GM19467 (cell line): ENCODE measurements at regions not wholly inside any gene's neighbourhood (a gene's known extent, or its start where the extent isn't known, plus 50 kb on each side); places are given as distances from the start of the nearest gene placed in this dataset.
"Not testable (repeated sequence)": the region's sequence is repeated elsewhere in the genome, so short reads cannot be mapped to it uniquely, and the experiment has no call there.

Experiments
- ATAC-seq: cut with Tn5 transposase; IDR thresholded peaks from one replicate; pipeline ENCODE4 v1.9.1; 2021; ENCODE audit warnings: mild to moderate bottlenecking, moderate library complexity; ENCODE audit not compliant: unreplicated experiment

DNA sequence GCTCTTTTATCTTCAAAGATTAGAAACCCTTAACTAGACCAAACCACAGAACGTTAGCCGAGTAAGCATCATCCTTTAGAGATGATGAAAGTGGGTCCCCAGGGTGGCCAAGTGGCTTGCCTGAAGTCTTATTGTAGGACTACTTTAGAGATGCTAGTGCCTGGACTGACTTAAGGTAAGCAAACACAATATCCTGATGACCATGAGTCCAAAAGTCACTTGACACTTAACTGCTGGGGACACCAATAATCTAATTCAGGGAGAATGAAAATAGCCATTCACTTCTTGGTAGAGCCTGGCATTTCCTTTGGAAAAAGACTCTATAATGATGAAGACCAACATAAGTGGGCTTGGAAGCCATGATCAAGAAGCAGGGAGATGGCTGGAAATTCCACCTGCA, 225.3 kb upstream of the IRF2BP2 start:
- ATAC-seq = no peak

DNA sequence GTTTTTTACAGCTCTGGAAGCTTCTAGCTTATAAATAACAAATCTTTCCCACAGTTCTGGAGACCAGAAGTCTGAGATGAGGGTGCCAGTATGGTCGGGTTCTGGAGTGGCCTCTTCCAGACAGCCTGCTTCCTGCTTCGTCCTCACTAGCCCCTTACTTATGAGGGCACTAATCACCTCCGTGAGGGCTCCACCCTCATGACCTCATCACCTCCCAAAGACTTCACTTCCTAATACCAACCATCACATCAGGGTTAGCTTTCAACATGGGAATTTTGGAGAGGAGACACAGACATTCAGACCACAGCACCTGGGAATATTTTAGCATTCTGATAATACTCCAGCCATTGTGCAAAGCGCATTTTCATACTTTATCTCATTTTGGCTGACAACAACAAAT, 223.7 kb upstream of the IRF2BP2 start:
- ATAC-seq = no peak

DNA sequence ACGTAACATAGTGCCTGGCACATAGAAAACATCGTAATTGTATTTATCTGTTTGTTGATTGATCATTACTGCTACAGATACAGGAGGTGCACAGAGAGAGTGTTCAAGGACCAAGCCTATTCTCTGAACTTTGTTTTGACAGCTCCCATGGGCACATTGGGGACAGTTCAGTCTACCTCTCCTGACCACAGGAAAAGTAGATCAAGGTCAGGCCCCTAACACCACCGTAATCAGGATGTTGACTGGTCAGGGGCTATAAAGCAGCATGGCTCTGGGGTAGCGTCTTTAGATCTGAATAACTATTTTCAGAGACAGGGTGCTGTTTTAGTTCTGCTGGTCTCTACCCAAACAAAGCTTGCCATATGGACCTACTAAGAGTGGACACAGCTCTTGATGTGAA, 223.1 kb upstream of the IRF2BP2 start:
- no peak for ATAC-seq

DNA sequence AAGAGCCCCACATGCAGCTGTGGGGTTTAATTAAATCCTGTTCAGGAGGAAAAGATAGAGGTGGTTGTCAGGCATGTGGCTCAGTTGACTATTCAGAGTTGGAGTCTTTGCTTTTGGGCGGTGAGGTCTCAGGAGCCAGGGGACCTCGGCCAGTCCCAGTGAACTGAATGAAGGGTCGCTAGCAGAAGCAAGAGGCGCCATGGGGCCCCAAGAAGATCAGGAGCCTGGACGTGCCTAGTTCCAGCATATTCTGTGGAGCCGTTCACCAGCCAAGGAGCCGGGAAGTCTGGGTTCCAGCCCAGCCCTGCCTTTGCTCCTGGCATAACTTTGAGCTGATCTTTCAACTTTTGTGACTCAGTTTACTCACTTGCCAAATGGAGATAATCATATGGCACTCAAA, 217.7 kb upstream of the IRF2BP2 start:
- no peak for ATAC-seq

DNA sequence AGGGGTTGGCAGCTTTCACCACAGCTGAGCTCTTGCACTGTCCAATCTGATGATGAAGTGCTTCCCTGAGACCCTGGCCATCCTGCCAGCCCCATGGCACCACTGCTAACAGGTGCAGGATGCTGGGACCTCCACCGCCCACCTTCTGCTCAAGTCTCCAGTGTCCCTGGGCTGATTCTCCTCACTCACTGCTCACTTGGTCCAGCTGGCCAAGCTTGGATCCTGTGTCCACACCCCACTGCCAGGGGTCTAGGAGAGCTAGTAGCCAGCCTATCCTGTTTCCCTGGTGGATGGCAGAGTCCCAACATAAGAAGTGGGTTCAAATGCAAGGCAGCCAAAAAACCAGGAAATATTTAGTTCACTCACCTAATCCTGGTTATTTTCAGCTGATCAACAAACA, 217.2 kb upstream of the IRF2BP2 start:
- no peak for ATAC-seq

DNA sequence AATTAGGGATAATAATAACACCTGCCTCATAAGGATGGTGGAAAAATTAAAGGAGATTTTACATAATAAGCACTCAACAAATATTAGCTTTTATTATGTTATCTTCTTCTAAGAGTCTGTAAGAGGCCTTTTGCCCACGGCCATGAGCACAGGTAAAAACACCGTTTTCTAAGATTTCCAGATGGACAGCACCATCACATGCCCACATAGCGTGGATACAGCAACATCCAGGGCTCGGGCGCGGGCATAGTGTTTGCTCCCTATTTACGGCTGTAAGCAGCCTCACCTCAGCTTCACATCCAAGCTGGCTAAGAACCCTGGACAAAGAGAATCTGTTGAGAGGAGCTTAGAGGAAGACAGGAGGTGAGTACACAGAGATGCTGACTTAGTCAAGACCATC, 216.4 kb upstream of the IRF2BP2 start:
- ATAC-seq = no peak

DNA sequence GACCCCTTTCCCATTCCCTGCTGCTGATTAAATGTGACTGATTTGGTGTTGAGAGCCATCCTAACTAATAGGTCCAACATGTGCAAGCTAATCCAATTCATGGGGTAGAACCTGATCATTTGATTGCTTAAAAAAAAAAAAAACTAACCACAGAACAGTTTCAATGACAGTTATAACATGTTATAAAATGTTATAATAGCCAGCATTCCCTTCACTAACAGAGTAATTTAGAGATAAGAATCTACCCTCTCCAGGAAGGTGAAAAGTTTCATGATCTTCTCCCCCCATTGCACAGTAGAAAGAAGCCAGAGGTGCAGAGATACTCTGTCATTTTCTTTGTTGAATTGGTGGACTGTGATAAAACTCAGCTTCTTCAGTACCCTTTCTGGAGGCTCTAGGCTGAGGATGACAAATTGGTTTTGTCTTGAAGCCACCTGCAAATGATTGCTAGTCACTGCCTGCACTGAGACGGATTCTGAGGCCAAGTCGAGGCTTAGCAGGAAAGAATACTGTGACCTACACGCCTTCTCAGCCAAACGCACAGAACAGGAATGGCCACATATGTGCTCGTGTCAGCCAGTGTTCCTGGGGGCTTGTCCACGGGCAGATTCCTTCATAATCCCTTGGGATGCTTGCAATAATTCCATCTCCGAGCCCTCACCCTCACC, 215.7 kb upstream of the IRF2BP2 start:
- no peak for ATAC-seq

DNA sequence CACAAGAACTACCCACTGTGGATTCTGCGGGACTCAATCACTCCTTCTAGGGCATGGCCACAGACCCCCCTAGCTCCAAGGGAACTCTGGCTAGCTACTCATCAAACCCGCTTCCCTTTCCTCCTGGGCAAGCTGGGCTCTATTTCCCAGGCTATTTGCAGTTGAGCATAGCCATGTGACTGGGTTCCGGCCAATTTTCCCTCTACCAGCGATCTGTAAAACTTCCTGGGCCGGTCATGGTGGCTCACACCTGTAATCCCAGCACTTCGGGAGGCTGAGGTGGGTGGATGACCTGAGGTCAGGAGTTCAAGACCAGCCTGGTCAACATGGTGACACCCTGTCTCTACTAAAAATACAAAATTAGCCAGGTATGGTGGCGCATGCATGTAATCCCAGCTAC, 214.9 kb upstream of the IRF2BP2 start:
- not testable (repeated sequence) for ATAC-seq

DNA sequence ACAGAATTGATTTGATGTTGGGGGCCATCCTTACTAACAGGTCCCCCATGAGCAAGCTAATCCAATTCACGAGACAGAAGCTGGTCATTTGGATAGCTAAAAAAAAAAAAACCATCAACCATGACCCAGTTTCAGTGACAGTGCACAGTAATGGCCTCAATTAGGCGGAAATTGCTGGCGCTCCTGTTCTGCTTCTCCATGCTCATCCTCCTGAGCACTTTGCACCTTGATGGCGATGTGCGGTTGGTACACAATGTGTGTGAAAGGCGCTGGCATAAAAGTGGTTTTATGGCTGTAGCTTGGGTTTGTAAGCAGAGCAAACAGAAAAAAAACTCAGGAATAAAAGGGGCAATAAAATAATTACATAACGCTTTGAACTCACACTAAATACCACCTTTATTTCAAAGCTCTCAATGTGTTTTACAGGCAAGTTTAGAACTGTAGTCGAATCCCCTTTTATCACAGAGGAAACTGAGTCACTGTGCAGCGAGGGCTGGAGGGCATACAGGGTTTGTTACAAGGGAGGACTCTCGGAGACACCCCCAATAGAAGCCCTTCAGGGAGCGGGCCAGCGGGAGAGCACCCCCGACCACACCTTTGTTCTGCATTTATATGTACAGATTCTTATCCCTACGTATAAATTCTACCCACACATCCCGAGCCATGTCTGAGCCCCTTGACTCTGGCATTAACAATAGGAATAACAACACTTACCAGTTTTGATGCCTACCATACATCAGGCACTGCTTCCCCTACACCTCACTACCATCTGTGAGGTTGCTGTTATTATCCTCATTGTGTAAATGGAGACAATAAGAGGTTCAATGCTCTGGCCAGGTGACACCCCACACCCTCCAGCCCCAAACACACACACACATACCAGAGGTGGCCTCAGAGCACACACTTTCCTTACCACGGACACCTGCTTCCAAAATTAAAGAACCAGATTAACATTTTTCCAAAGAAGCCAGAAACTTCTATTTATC, 213.5 kb upstream of the IRF2BP2 start:
- no peak for ATAC-seq

DNA sequence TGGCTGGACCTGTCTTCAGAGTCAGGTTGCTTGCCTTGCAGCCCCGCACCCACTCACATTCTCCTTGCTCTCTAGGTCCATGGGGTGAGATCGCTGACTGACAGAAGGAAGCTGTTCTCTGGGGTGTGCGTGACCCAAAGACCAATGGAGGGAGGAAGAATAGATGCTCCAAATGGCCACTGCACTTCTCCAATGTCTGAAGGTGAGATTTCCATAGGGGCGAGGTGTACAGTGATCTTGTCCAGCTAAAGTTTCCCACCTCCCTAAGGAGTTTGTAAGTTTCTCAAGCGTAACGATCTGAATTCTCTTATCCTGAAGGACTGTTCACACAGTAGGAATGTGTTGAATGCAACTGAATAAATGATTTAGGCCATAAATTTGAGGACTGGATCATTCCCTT, 211.9 kb upstream of the IRF2BP2 start:
- no peak for ATAC-seq

DNA sequence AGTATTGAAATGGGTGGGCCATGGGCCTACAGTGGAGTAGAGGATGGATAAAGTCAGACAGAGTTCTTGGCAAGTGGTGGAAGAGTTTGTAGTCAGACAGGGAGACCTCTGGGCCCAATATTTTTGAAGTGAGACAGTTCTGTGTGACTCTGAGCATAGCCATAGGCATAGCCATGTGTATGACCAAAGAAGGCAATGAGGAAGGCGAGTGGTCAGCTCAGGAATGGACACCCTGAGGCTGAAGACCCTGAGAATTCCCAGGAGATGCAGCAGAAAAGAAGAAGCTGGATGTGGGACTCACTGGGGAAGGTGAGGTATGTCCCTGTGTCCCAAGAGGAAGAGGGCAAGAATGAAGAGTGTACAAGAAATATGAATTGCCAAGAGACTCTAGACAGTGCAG, 210.6 kb upstream of the IRF2BP2 start:
- ATAC-seq = no peak

DNA sequence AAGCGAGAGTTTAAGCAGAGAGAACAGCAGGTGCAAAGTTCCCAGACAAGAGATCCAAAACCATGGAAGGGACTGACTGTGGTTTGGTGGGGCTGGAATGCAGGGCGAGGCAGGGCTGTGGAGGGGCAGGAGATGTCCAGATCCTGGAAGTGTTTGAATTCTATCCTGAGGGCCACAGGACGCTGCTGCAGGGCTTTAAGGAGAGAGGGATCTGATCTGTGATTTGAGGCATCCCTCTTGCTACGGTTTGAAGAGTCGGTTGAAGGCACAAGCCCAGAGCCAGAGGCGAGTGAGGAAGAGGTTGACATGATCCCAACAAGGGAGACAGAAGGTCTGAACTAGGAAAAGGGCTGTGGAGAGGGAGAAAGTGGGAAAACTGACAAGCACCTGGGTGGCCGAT, 209.9 kb upstream of the IRF2BP2 start:
- ATAC-seq = not testable (repeated sequence)

DNA sequence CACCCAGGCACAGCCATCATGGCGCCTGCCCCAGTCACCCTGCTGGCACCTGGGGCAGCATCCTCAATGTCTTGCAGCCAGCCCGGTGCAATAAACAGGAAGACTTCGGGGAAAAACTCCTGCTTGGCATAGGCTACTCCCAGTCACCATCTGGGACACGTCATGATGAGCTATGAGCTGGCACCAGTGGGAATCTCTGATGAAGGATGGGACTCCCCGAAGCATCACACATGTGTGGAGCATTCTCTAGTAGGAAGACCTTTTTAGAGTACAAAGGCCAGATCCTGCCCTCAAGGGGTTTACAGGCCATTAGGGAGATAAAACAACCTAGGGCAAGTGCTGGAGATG, 208.0 kb upstream of the IRF2BP2 start:
- ATAC-seq = not testable (repeated sequence)

DNA sequence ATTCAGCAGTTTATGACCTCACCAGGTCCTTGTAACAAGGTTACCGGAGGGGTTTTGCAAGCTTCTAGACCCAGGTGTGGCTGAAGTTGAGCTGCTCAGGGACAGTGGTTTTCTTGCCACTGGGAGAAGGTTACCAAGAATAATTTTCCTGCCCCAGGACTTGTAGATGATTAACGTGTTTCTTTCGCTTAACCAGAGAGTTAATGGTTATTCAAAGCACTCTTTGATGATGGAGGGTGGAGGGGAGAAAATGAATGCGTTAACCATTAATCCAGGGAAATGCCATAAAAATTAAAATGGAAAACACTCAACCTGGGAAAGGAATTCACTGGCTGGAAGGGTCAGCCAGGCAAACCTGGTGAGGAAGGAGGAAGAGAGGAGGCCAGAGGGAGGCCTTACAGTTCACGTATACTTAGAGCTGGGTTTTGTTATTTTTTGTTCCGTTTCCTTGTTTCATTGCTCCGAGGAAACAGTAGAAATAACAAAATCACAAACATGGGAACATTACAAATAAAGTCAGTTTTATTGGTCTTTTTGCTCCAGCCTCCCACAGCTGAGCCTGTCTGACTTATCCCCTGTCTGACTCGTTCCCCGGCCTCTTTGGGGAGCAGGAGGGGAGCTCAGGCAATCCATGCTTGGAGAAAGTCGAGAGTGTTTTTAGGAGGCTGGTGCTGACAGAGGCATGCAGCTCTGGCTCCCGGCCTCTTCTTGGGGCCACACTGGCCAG, 207.5 kb upstream of the IRF2BP2 start:
- ATAC-seq = not testable (repeated sequence)

DNA sequence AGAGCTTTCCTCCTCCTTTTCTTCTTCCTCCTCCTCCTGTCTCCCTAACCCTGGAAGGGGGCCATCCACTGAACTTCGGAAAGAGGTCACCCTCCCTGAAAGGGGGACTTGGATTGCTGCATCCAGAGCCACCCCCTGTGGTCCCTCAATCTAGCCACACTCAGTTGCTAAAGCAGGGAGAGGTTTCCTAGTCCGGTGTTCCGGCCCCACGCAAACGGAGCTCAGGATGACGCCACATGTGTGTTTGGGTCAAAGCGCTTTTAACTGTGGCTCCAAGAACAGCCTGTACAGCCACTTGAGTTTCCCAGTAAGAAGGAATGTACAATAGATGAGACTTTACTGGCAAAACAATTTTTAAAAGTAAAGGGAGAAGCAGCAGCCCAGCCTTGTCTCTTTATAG, 206.9 kb upstream of the IRF2BP2 start:
- not testable (repeated sequence) for ATAC-seq

DNA sequence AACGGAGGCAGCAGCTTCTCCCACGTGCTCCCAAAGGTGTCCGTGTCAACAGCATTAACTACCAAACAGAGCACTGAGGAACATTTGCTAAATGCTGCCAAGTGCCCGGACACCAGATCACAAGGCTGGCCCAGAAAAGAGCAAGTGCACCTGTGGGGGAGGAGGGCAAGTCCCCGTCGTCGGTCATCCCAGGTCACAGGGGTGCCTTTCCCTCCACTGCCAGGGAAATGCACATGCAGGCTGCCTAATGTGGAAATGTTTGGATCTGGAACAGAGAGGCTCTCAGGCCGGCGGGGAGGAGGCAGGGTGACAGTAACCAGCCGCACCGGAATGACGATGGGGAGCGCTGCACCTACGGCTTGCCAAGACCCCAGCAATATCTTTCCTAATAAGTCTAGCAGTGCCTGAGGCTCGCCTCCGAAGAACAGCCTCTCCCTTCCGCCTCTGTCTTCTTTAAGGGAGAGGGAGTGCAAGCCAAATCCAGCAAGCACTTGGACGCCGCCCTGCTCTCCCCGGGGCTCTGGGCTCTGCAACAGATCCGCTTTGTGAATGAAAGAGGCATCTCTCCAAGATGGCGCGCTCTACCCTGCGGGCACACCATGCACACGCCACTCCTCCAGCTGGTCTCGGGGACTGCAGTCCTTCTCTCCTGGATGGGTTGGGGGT, 206.3 kb upstream of the IRF2BP2 start:
- not testable (repeated sequence) for ATAC-seq

DNA sequence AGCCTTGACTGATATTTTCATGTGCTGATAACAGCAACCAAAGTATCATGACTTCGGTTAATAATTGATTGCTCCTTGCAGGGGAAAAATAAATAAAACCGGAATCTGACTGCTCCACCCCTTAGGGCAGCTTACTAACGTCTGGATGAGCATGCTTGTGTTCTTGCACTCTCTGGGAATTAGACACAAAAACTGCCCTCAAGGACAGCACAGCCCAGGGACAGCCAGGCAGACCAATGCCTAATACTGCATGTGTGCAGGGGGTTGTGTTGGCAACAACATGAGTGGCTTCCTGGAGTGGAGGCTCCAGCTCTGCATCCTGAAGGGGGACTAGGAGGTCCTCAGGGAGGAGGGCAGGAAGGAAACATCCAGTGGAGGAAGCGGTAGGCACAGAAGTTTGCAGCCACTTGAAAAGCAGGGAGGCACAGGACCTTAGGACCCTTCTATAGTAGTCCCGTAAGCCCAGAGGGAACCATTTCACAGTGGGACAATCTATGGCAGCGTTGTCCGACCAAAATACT, 205.4 kb upstream of the IRF2BP2 start:
- not testable (repeated sequence) for ATAC-seq

DNA sequence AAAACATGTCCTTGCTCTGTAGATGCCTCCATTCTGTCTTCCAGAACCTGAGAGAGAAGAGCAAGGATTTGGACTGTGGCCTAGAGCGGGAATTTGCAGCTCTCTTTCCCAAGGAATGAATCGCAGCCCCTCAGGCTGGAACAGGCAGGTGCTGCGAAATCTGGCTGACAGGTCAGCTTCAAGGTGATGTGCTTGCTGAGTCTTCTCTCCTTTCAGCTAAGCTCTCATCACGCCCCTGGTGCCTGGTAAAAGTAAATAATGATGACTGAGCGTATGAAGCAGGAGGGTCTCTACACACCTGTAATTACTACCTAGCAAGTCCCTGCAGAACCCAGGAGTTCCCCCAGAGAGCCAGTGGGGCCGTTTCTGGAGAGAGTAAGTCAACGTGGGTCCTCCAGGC, 204.3 kb upstream of the IRF2BP2 start:
- not testable (repeated sequence) for ATAC-seq

DNA sequence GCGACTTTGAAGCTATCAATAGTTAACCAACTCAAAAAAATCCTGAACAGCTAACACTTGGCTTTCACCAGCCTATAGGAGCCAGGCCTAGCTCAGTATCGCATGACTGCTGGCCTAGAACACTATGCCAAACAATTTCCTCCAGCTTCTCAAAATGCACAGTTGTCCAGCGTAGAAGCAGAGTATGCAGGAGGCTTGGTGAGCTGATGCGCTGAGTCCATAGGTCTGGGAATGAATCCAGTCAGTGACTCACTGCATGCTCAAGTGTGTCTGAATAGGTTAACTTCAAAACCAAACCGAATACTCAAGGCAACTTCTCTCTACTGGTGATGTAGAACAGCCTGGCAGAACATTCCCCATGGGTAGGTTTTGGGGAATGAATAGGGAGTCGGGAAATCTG, 201.8 kb upstream of the IRF2BP2 start:
- ATAC-seq = not testable (repeated sequence)

DNA sequence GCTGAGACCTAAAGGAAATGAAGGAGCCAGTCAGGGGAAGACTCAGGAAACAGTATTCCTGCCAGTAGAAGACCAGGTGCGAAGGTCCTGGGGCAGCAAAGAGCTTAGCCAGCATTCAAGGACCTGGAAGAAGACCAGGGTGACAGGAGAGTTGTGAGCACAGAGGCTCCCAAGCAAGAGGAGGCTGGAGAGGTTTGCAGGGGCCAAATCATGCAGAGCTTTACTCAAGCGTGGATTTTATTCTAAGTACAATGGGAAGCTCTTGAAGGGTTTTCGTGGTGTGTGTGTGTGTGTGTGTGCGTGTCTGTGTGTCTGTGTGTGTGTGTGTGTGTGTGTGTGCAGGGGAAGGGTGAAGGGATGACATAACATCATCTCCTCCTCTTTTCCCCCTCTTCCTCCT, 200.7 kb upstream of the IRF2BP2 start:
- ATAC-seq = not testable (repeated sequence)

DNA sequence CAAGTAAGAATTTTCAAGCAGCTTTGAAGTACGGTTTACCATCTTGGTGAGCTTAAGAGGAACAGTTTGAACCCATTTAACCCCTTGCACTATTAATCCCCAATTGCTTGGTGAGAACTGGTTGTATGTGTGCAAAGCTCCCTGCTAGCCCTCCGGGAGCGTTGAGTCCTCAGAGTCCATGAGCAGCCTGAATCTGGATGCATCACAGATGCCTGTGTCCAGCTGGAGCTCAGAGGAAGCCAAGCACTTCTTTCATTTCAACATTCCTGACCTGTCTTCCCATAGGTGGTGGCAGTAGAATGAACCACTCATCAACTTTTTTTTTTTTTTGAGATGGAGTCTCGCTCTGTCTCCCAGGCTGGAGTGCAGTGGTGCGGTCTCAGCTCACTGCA, 199.9 kb upstream of the IRF2BP2 start:
- not testable (repeated sequence) for ATAC-seq
